GM18907 (cell line): ENCODE measurements at regions not wholly inside any gene's neighbourhood (a gene's known extent, or its start where the extent isn't known, plus 50 kb on each side); places are given as distances from the start of the nearest gene placed in this dataset.

Experiments used
- ATAC-seq: cut with Tn5 transposase; IDR thresholded peaks from one replicate; pipeline ENCODE4 v1.9.1; 2021; ENCODE audit warnings: mild to moderate bottlenecking, moderate library complexity; ENCODE audit not compliant: unreplicated experiment

GRCh38 chr2:5841126-5841525 is 148.9 kb downstream of the SOX11 start:
- no peak for ATAC-seq

- no peak for ATAC-seq
These were observed 150.1 kb downstream of the SOX11 start for GRCh38 chr2:5842326-5842725.

GRCh38 chr2:5845798-5846330 is 153.7 kb downstream of the SOX11 start:
- ATAC-seq = no peak

GRCh38 chr2:5846881-5847280 is 154.7 kb downstream of the SOX11 start:
- no peak for ATAC-seq

GRCh38 chr2:5849562-5849961 is 157.4 kb downstream of the SOX11 start:
- no peak for ATAC-seq

GRCh38 chr2:5851410-5851809 is 159.2 kb downstream of the SOX11 start:
- ATAC-seq = no peak

GRCh38 chr2:5854797-5855196 is 162.6 kb downstream of the SOX11 start:
- no peak for ATAC-seq

GRCh38 chr2:5867056-5867455 is 174.9 kb downstream of the SOX11 start:
- ATAC-seq = no peak

GRCh38 chr2:5868931-5869330 is 176.7 kb downstream of the SOX11 start:
- no peak for ATAC-seq

GRCh38 chr2:5869936-5870335 is 177.8 kb downstream of the SOX11 start:
- no peak for ATAC-seq

GRCh38 chr2:5877360-5877759 is 185.2 kb downstream of the SOX11 start:
- no peak for ATAC-seq

- no peak for ATAC-seq
These were observed 193.4 kb downstream of the SOX11 start for GRCh38 chr2:5885451-5886173.

GRCh38 chr2:5886462-5886861 is 194.3 kb downstream of the SOX11 start:
- no peak for ATAC-seq

GRCh38 chr2:5888126-5888525 is 195.9 kb downstream of the SOX11 start:
- ATAC-seq = no peak

- ATAC-seq = no peak
These were observed 197.3 kb downstream of the SOX11 start for GRCh38 chr2:5889519-5889918.

- no peak for ATAC-seq
These were observed 202.2 kb downstream of the SOX11 start for GRCh38 chr2:5894355-5894754.

GRCh38 chr2:5895284-5895683 is 203.1 kb downstream of the SOX11 start:
- ATAC-seq = no peak

- no peak for ATAC-seq
These were observed 205.1 kb downstream of the SOX11 start for GRCh38 chr2:5897249-5897648.

GRCh38 chr2:5898667-5899066 is 206.5 kb downstream of the SOX11 start:
- ATAC-seq = no peak

- no peak for ATAC-seq
These were observed 213.5 kb downstream of the SOX11 start for GRCh38 chr2:5905661-5906060.

GRCh38 chr2:5908071-5908470 is 215.9 kb downstream of the SOX11 start:
- ATAC-seq = no peak

GRCh38 chr2:5911718-5912117 is 219.5 kb downstream of the SOX11 start:
- ATAC-seq = no peak
